ENCODE measurements at regions not wholly inside any gene's neighbourhood (a gene's known extent, or its start where the extent isn't known, plus 50 kb on each side); places are given as distances from the start of the nearest gene placed in this dataset.
"Not testable (repeated sequence)": the region's sequence is repeated elsewhere in the genome, so short reads cannot be mapped to it uniquely, and the experiment has no call there.

- no peak for DNase-seq
These were observed 221.8 kb downstream of the ANAPC1 start for GRCh38 chr2:111662039-111662770.

DNA sequence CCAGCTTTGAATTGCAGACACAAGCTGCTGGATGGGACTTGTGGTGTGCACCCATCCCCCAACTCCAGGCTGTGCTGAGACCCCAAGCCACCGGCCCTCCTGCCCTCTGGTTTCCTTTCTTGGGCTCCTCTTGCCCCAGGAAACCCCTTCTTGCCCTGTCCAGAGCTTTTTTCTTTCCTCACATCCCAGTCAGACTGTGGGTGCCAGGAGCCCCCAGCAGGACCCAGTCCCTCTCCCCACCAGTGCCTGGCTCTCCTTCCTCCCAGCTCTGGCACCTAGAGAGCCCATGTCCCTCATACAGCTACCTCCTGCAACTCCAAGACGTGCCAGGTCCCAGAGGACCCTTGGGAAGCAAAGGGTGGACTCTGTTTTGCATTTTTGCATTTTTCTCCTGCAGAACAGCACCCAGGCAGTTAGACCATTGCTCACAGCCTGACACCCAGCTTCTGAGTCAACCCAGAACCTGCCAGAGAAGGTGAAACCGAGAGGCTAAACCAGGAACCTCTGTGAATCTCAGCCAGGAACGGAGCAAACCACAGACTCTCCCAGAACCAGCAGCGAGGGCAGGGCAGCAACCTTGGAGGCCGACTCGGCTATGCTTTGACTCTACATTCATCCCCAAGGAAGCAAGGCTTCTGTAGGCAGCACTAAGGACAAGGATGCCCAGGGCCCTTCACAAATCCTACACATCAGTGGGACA lies 221.1 kb downstream of the ANAPC1 start:
- DNase-seq = no peak

DNA sequence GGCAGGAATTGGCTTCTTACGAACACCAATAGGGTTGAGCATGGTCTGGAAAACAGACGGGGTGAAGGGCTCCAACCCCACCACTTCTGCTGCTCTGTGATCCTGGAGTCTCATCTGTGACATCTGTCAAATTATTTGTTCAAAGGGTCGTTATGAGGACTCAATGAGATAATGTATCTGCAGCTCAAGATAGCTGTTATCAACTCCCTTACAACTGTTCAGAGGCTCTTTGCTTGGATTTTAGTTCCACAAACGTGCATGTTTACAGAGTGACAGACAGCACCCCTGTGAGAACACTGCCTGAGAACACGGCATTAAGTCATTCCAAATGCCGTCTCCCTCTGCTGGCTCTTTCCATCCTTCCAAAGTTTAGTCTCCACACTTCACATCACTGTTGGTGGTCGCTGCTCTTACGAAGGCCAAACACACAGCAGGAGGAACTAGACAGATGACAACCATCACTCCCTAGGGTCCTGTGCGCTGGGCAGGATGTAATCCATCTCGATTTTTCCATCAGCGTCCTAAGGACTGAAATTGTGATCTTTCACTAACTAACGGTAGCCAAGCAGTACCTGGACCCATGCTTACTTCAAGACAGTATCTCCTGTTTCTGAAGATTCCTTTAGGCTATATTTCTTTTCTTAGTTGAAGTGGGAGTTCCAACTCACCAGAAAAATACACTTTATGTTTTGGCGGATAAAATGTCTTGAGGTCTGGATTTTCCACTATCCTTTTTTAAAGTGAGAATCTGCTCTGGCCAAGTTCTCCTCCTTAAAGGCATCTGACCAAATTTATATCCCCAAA lies 220.3 kb downstream of the ANAPC1 start:
- DNase-seq = no peak

DNA sequence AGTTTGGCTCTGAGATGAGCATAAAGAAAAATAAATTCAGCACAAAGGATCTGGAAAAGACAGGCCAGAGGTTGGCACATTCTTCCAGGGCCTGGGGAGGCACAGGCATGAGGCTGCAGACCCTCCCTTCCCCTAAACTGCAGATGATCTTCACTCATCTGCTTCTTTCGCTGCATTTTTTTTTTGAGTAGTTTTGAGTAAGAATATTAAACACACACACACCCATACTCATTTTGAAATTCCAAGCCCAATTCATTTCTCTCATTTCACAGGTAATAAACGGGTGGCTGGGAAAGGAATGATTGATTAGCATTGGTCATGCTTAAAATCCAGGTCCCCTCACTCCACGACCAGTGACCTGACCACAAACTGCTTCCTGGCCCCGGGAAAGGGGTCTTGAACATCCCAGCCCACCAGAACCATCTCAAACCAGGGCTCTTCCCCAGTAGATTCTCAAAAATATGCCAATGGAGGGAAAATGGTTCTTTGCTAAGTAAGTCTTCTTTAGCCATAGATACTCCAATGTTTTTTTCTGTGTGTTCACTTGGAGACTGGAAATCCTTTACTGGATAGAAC lies 219.6 kb downstream of the ANAPC1 start:
- DNase-seq = no peak

- no peak for DNase-seq
These were observed 219.0 kb downstream of the ANAPC1 start for GRCh38 chr2:111665011-111665410.

- no peak for DNase-seq
These were observed 218.4 kb downstream of the ANAPC1 start for GRCh38 chr2:111665551-111666116.

DNA sequence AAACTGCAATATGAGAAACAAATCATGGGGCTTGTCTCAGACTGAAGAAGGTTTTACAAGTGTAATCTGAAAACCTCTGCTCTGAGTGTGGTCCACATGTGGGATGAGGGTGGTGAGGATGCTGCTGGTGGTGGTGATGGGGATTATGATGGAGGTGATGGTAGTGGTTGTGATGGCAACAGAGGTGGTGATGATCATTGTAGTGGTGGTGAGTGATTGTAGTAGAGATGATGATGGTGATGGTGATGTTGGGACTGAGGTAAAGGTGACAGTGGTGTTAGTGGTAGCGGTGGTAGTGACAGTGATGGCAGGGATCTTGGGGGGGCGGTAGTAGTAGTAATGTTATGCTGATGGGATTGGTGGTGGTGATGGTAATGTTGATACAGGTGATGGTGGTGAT lies 217.8 kb downstream of the ANAPC1 start:
- no peak for DNase-seq

- no peak for DNase-seq
These were observed 217.0 kb downstream of the ANAPC1 start for GRCh38 chr2:111667001-111667400.

DNA sequence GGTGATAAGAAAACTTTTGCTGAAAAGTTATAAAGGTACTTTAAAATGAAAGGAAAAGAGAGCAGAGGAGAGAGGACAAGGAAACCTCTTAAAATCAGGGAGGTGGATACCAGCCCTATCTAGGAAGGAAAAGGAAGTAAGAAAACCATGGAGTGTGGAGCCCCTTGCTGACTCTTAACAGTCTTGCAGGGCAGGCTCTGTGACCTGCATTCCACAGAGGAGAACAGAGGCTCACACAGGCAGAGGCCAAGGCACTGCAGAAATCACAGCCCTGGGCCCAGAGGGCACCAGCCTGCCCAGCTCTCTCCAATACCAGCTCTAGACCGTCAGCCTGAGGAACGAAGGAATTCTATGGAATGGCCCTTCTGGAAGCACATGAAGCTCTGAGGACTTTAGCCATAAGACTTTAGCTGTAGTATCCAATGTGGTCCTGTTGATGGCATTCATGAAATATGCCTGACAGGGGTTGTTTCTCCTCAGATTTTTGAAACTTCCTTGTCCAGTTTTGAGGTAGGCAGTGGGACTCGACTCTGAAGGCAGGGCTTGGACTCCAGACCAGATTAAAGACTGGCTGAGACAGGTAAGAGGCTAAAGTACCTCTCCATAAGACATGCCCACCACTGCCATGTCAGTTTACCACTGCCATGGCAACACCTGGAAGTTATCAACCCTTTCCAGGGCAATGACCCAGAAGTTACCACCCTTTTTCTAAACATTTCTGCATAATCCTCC lies 216.3 kb downstream of the ANAPC1 start:
- DNase-seq = no peak

DNA sequence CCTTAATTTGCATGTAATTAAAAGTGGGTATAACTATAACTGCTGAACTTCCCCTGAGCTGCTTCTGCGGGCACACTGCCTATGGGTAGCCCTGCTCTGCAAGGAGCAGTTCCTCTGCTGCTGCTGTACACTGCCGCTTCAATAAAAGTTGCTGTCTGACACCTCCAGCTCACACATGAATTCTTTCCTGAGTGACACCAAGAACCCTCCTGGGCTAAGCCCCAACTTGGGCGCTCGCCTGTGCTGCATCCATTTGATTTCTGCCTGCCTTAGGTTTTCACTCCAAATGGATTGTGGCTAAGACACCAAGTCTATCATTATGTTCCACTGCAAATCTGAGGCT lies 215.7 kb downstream of the ANAPC1 start:
- DNase-seq = no peak

- DNase-seq = no peak
These were observed 215.3 kb downstream of the ANAPC1 start for GRCh38 chr2:111668741-111669140.

- no peak for DNase-seq
These were observed 213.9 kb downstream of the ANAPC1 start for GRCh38 chr2:111669928-111670695.

GRCh38 chr2:111670776-111671175 lies 213.2 kb downstream of the ANAPC1 start:
- DNase-seq = no peak

DNA sequence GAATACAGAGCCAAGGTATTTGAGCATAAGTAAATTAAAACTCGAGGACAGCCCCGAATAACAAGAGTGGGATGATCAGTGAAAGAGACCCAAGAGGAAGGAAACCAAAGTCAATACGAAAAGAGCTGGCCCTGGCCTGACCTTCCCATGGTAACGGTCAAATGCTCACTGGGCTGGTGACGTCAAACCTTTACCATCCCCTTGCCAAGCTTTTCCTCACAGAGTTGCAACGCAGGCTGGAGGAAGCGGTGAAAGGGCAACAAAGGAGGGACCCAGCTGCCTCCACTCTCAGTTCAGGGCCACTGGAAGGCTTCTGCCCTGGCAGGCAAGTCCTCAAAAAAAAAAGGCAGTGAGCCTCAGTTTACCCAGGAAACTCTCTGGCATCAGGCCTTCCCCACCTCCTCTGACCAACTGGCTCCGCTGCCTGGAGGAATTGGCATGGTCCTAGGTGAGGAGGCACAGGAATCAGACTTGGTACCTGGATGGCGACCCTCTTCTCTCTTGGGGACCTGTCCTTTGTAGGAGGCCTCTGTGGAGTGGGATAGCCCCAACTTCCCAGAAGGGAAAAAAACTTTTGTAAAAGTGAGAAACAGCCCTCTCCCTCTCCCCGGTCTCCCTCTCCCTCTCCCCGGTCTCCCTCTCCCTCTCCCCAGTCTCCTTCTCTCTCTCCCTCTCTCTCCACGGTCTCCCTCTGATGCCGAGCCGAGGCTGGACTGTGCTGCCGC lies 212.4 kb downstream of the ANAPC1 start:
- DNase-seq = no peak

DNA sequence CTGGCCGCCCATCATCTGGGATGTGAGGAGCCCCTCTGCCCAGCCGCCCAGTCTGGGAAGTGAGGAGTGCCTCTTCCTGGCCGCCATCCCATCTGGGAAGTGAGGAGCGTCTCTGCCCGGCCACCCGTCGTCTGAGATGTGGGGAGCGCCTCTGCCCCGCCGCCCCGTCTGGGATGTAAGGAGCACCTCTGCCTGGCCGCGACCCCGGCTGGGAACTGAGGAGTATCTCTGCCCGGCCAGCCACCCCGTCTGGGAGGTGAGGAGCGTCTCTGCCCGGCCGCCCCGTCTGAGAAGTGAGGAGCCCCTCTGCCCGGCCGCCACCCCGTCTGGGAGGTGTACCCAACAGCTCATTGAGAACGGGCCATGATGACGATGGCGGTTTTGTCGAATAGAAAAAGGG lies 211.4 kb downstream of the ANAPC1 start:
- not testable (repeated sequence) for DNase-seq

DNA sequence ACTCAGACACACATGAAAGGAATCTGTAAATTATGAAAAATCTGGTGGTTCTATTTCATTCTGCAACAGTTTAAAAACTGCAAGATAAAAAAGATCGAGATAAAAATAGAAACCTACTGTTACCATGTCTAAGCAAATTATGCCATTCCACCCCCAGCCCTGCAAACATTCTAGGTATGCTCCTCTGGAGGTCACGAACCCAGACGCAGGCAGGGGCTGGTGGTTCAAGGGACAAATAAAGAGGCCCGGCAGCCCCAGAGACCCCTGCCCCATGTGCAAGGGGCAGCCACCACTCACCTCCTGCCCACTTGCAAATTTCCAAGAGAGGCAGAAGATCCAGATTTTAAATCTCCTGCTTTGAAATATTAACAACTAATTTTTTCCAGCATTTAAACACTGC lies 210.5 kb downstream of the ANAPC1 start:
- DNase-seq = no peak

- no peak for DNase-seq
These were observed 208.4 kb downstream of the ANAPC1 start for GRCh38 chr2:111675419-111676194.

GRCh38 chr2:111676291-111676822 lies 207.6 kb downstream of the ANAPC1 start:
- DNase-seq = no peak

DNA sequence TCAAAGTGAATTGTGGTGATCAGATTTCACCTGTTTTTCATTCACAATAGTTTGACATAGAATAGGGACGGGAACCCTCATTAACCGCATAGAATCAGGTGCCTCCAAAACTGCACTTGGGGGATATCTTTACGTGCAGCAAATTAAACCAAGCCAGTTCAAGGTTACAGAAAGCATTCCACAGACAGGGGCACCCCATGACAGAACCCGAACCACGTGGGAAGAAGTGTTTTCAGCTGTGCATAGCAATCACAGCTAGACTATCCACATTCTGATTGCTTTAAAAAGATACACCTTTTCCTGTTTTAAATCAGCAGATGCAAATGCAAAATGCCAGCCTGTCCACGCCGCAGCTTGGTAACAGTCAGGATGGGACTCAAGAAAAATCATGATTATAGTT lies 205.8 kb downstream of the ANAPC1 start:
- DNase-seq = no peak

- no peak for DNase-seq
These were observed 205.3 kb downstream of the ANAPC1 start for GRCh38 chr2:111678651-111679050.

Data from NCI-H1105 treated with DMSO at 0.1 percent for 48 hours (cell line).